Loucy (cell line): ENCODE measurements at regions not wholly inside any gene's neighbourhood (a gene's known extent, or its start where the extent isn't known, plus 50 kb on each side); places are given as distances from the start of the nearest gene placed in this dataset.

ENCODE experiments used
- EZH2phosphoT487 ChIP-seq: fragments of 200-600 bp; IDR thresholded peaks from 2 replicates; pipeline ENCODE4 v1.6.1; 2018; ENCODE audit warnings: antibody characterized with exemption, mild to moderate bottlenecking, moderate library complexity, borderline replicate concordance
- TF ChIP-seq, protein P1 (sequence below): fragments of 200-600 bp; sonication (generic); conservative IDR thresholded peaks from 2 replicates; pipeline ENCODE4 v1.5.1; 2014; ENCODE audit warnings: mild to moderate bottlenecking, antibody characterized with exemption, low read length

DNA sequence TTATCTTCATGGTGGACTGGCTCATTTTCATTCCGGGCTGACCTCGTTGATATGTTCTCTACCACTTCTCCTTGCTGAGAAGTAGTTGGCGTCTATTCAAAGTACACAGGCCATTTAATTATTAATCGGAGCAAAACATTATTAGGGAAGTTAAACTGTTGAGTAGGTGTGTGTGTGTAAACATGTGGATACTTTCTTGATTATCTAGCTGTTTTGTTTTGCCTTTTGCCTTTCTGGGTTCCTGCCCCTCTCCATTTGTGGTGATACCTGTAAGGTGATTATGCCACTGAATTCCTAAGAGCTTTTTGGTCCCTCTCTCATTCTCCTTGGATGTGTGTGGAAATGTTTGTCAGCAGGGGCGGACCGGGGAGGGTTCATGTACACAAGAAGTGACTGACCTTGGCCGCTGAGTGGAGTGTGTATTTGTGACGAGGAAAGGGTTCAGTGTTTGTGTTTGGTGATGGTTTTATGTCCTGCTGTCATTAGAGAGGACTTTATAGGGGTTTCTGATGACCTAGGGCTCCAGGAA, 56.6 kb upstream of the PPP2R5A start:
- TF ChIP-seq, protein P1, sequence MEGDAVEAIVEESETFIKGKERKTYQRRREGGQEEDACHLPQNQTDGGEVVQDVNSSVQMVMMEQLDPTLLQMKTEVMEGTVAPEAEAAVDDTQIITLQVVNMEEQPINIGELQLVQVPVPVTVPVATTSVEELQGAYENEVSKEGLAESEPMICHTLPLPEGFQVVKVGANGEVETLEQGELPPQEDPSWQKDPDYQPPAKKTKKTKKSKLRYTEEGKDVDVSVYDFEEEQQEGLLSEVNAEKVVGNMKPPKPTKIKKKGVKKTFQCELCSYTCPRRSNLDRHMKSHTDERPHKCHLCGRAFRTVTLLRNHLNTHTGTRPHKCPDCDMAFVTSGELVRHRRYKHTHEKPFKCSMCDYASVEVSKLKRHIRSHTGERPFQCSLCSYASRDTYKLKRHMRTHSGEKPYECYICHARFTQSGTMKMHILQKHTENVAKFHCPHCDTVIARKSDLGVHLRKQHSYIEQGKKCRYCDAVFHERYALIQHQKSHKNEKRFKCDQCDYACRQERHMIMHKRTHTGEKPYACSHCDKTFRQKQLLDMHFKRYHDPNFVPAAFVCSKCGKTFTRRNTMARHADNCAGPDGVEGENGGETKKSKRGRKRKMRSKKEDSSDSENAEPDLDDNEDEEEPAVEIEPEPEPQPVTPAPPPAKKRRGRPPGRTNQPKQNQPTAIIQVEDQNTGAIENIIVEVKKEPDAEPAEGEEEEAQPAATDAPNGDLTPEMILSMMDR, result no peak
- TF ChIP-seq EZH2phosphoT487, result no peak
